ENCODE measurements at regions not wholly inside any gene's neighbourhood (a gene's known extent, or its start where the extent isn't known, plus 50 kb on each side); places are given as distances from the start of the nearest gene placed in this dataset.

- Histone ChIP-seq H3K27me3 (ENCODE audit: control insufficient read depth, extremely low read depth, insufficient read depth, low read length) (no peaks in the 10 kb centered on the region), H3K27ac (ENCODE audit: control insufficient read depth, insufficient read depth, low read length) (no peak overlapping the region), H3K9me3 (ENCODE audit: control insufficient read depth, low read depth, low read length) (no peaks in the 10 kb centered on the region), H2AFZ (ENCODE audit: control insufficient read depth, low read length) (peak overlapping the region; percentile 76), H3K4me2 (ENCODE audit: control insufficient read depth, extremely low read depth, insufficient read depth, low read depth, low read length) (no peak overlapping the region), H3K9me1 (ENCODE audit: control insufficient read depth, extremely low read depth, insufficient read depth, low read length) (no peaks in the 10 kb centered on the region), H3K9ac (ENCODE audit: control insufficient read depth, extremely low read depth, insufficient read depth, low read length) (no peak overlapping the region), H3K4me1 (ENCODE audit: control insufficient read depth, extremely low read depth, insufficient read depth, low read length) (peaks cover 17% of the 10 kb centered on the region), H4K20me1 (ENCODE audit: control insufficient read depth, extremely low read depth, insufficient read depth, low read length) (no peaks in the 10 kb centered on the region), H3K4me3 (ENCODE audit: control insufficient read depth in 2 of 3, extremely low read depth in 1 of 3, insufficient read depth in 2 of 3, low read depth in 1 of 3, low read length in 3 of 3) (no peak overlapping the region), H3K79me2 (ENCODE audit: control insufficient read depth, insufficient read depth, low read length) (no peaks in the 10 kb centered on the region), H3K36me3 (ENCODE audit: control insufficient read depth in 2 of 2, extremely low read depth in 1 of 2, insufficient read depth in 2 of 2, low read length in 2 of 2) (no peaks in the 10 kb centered on the region)
- TF ChIP-seq EZH2 (IDR thresholded peaks at IDR 0.05; ENCODE audit: low read length) (no peak), CTCF (optimal IDR thresholded peaks at IDR 0.05 in 1 of 3, IDR thresholded peaks at IDR 0.05 in 1 of 3, conservative IDR thresholded peaks at IDR 0.05 in 1 of 3; ENCODE audit: extremely low read depth in 1 of 3, insufficient read depth in 2 of 3, low read length in 3 of 3) (no peak)
- FAIRE-seq (peak; percentile 39), DNase-seq (ENCODE audit: low read depth, low spot score) (no peak)
- dilution Hi-C loops (cut with MboI; ENCODE audit: extremely low pct_ligation_motif_present, low sequenced_read_pairs): no loop called here
Observed at GRCh38 chr1:108067884-108068540, 103.0 kb upstream of the VAV3 start.

- H3K9me3 ChIP-seq (ENCODE audit: control insufficient read depth, low read depth, low read length): no peaks in the 10 kb centered on the region
- dilution Hi-C loops (cut with MboI; ENCODE audit: extremely low pct_ligation_motif_present, low sequenced_read_pairs): no loop called here
- FAIRE-seq: no peak
- TF ChIP-seq CTCF (optimal IDR thresholded peaks at IDR 0.05 in 1 of 3, IDR thresholded peaks at IDR 0.05 in 1 of 3, conservative IDR thresholded peaks at IDR 0.05 in 1 of 3; ENCODE audit: extremely low read depth in 1 of 3, insufficient read depth in 2 of 3, low read length in 3 of 3): no peak
- no peak for TF ChIP-seq EZH2 (IDR thresholded peaks at IDR 0.05; ENCODE audit: low read length)
- H3K9me1 ChIP-seq (ENCODE audit: control insufficient read depth, extremely low read depth, insufficient read depth, low read length): no peaks in the 10 kb centered on the region
- no peak overlapping the region for H2AFZ ChIP-seq (ENCODE audit: control insufficient read depth, low read length)
- H3K36me3 ChIP-seq (ENCODE audit: control insufficient read depth in 2 of 2, extremely low read depth in 1 of 2, insufficient read depth in 2 of 2, low read length in 2 of 2): no peaks in the 10 kb centered on the region
- H4K20me1 ChIP-seq (ENCODE audit: control insufficient read depth, extremely low read depth, insufficient read depth, low read length): no peaks in the 10 kb centered on the region
- H3K4me3 ChIP-seq (ENCODE audit: control insufficient read depth in 2 of 3, extremely low read depth in 1 of 3, insufficient read depth in 2 of 3, low read depth in 1 of 3, low read length in 3 of 3): no peak overlapping the region
- no peak for DNase-seq (ENCODE audit: low read depth, low spot score)
- no peak overlapping the region for H3K9ac ChIP-seq (ENCODE audit: control insufficient read depth, extremely low read depth, insufficient read depth, low read length)
- no peaks in the 10 kb centered on the region for H3K27me3 ChIP-seq (ENCODE audit: control insufficient read depth, extremely low read depth, insufficient read depth, low read length)
- no peak overlapping the region for H3K27ac ChIP-seq (ENCODE audit: control insufficient read depth, insufficient read depth, low read length)
- H3K79me2 ChIP-seq (ENCODE audit: control insufficient read depth, insufficient read depth, low read length): no peaks in the 10 kb centered on the region
- H3K4me2 ChIP-seq (ENCODE audit: control insufficient read depth, extremely low read depth, insufficient read depth, low read depth, low read length): no peak overlapping the region
- peaks cover 5% of the 10 kb centered on the region for H3K4me1 ChIP-seq (ENCODE audit: control insufficient read depth, extremely low read depth, insufficient read depth, low read length)
Observed at GRCh38 chr1:108066808-108067207, 101.8 kb upstream of the VAV3 start.

Data from keratinocyte (primary cell).